Right atrium auricular region (tissue), 2 donors: ENCODE measurements at regions not wholly inside any gene's neighbourhood (a gene's known extent, or its start where the extent isn't known, plus 50 kb on each side); places are given as distances from the start of the nearest gene placed in this dataset.

Source experiments
- DNase-seq: peaks from one replicate; pipeline ENCODE4 v3.0.0-alpha.2; 2019; ENCODE audit warnings: low spot score
- H3K27ac ChIP-seq, 2 donors: fragments of 200-600 bp; sonication (generic); 1 replicate in 1 of 2; 2 replicates in 1 of 2; pipeline ENCODE4 v1.5.1; 2016 to 2019
- H3K27me3 ChIP-seq, 2 donors: fragments of 200-600 bp; sonication (generic); one replicate each; pipeline versions ENCODE4 v1.5.1 to v1.6.0; 2017 to 2019
- H3K36me3 ChIP-seq: fragments of 200-600 bp; sonication (generic); one replicate; pipeline ENCODE4 v1.5.1; 2016
- H3K4me1 ChIP-seq, 2 donors: fragments of 200-600 bp; sonication (generic); one replicate each; pipeline versions ENCODE4 v1.5.1 to v1.6.0; 2017 to 2019
- H3K4me3 ChIP-seq, 2 donors: fragments of 200-600 bp; sonication (generic); 1 replicate in 1 of 2; 2 replicates in 1 of 2; pipeline ENCODE4 v1.5.1; 2017 to 2019; ENCODE audit warnings: mild to moderate bottlenecking in 1 of 2, moderate library complexity in 1 of 2
- H3K9me3 ChIP-seq, 2 donors: fragments of 200-600 bp; sonication (generic); one replicate each; pipeline ENCODE4 v1.5.1; 2019
- TF ChIP-seq, protein P1 (sequence below), 2 donors: fragments of 200-600 bp; sonication (generic); IDR thresholded peaks; one replicate each; pipeline ENCODE4 v1.5.1; 2019; ENCODE audit warnings: antibody characterized with exemption in 2 of 2

DNA sequence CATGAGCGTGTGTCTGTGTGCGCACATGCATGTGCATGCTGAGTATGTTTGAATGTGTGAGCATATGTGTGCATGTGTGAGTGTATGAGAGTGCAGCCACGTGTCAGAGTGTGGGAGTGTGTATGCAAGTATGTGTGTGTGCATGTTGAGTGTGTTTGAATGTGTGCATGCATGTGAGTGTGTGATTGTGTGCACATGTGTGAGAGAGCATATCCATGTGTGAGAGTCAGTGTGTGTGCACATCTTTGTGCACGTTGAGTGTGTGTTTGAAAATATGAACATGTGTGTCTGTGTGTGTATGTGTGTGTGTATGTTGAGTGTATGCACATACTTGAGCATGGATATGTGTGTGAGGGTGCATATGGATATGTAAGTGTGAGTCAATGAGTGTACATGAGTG is 730.8 kb downstream of the VRK1 start:
- DNase-seq, result no peak
- no peaks in the 10 kb centered on the region for H3K36me3 ChIP-seq
- H3K27ac ChIP-seq, result no peak overlapping the region
- H3K9me3 ChIP-seq, result no peaks in the 10 kb centered on the region
- H3K27me3 ChIP-seq, result no peaks in the 10 kb centered on the region
- no peaks in the 10 kb centered on the region for H3K4me1 ChIP-seq
- H3K4me3 ChIP-seq, result no peak overlapping the region
- TF ChIP-seq, protein P1, sequence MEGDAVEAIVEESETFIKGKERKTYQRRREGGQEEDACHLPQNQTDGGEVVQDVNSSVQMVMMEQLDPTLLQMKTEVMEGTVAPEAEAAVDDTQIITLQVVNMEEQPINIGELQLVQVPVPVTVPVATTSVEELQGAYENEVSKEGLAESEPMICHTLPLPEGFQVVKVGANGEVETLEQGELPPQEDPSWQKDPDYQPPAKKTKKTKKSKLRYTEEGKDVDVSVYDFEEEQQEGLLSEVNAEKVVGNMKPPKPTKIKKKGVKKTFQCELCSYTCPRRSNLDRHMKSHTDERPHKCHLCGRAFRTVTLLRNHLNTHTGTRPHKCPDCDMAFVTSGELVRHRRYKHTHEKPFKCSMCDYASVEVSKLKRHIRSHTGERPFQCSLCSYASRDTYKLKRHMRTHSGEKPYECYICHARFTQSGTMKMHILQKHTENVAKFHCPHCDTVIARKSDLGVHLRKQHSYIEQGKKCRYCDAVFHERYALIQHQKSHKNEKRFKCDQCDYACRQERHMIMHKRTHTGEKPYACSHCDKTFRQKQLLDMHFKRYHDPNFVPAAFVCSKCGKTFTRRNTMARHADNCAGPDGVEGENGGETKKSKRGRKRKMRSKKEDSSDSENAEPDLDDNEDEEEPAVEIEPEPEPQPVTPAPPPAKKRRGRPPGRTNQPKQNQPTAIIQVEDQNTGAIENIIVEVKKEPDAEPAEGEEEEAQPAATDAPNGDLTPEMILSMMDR (IDR thresholded peaks at IDR 0.05), result no peak

DNA sequence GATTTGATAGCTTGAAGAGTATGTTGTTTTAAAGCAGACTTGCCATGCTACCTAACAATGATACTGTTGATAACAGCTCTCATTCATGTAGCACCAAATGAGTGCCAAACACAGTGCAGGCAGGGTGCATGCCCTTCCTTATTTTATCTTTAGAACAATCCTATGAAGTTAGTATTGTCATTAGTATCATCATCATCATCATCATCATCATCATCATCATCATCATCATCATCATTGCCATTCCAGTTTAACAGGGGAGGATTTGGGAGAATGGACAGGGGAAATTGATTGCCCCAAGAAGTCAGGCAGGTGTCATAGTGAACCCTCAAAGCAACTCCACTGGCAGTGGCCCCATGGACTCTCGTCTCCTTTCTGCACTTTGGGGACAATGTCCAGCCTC is 734.9 kb downstream of the VRK1 start:
- TF ChIP-seq, protein P1 (IDR thresholded peaks at IDR 0.05), result no peak
- Histone ChIP-seq H3K36me3 (no peaks in the 10 kb centered on the region), H3K4me1 (no peaks in the 10 kb centered on the region), H3K4me3 (no peak overlapping the region), H3K9me3 (no peaks in the 10 kb centered on the region), H3K27ac (no peak overlapping the region), H3K27me3 (no peaks in the 10 kb centered on the region)
- no peak for DNase-seq

DNA sequence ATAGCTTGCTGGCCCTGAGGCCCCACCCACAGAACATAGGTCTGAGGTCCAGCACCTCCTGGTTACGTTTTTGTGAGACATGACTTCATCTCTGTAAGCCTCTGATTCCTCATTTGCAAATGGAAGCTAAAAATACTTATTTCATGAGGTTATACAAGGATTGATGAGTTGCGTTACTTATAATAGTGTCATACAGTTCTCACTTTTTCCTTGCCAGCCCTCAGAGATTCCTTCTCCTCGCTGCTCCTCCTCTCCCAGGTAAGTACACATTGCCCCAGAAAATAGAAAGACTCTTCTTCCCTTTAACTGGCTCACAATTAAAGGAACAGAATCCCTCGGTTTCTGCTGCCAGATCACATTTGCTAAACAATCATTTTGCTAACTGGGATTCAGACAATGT is 739.2 kb downstream of the VRK1 start:
- H3K27ac ChIP-seq, result no peak overlapping the region
- no peaks in the 10 kb centered on the region for H3K9me3 ChIP-seq
- H3K4me1 ChIP-seq, result no peaks in the 10 kb centered on the region
- H3K4me3 ChIP-seq, result no peak overlapping the region
- no peak for DNase-seq
- TF ChIP-seq, protein P1 (IDR thresholded peaks at IDR 0.05), result no peak
- no peaks in the 10 kb centered on the region for H3K36me3 ChIP-seq
- no peaks in the 10 kb centered on the region for H3K27me3 ChIP-seq

DNA sequence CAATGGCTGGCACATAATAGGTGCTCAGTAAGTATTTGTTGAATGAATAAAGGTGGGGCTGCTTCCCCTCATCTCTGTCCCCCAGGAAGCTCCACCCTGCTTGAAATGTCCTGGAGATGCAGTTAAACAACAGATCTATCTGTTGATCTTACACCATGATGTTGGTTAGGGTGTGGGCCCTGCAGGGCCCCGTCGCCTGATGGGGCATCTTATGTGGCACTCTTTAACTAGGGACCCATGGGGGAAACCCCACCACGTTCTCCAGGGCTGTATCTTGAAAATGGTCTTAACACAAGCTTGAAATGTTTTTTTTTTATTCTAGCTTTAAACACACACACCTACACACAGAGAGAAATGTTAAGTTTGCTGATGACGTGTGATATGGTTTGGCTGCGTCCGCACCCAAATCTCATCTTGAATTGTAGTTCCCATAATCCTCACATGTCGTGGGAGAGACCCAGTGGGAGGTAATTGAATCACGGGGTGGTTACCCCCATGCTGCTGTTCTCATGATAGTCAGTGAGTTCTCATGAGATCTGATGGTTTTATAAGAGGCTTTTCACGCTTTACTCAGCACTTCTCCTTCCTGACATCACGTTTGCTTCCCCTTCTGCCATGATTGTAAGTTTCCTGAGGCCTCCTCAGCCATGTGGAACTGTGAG is 741.7 kb downstream of the VRK1 start:
- no peaks in the 10 kb centered on the region for H3K4me1 ChIP-seq
- no peaks in the 10 kb centered on the region for H3K36me3 ChIP-seq
- no peaks in the 10 kb centered on the region for H3K27me3 ChIP-seq
- TF ChIP-seq, protein P1 (IDR thresholded peaks at IDR 0.05), result no peak
- no peak overlapping the region for H3K27ac ChIP-seq
- no peak overlapping the region for H3K4me3 ChIP-seq
- no peaks in the 10 kb centered on the region for H3K9me3 ChIP-seq
- DNase-seq, result no peak

DNA sequence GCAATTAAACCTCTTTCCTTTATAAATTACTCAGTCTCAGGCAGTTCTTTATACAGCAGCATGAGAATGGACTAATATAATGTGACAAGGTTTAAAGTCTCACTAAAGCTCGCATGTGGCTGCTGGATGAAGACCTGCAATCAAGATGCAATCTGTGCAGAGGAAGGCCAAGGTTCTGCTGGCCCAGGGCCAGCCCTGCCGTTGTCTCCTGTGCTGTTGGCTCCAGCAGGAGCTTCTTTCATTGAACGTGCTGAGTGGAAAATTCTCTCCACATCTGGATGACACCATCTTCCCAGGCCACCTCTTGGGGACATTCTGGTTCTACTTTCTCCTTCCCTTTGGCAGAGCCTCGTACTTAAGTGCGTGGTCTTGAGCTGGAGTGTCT is 742.2 kb downstream of the VRK1 start:
- no peak for DNase-seq
- Histone ChIP-seq H3K27me3 (no peaks in the 10 kb centered on the region), H3K36me3 (no peaks in the 10 kb centered on the region), H3K4me1 (no peaks in the 10 kb centered on the region), H3K9me3 (no peaks in the 10 kb centered on the region), H3K27ac (no peak overlapping the region), H3K4me3 (no peak overlapping the region)
- TF ChIP-seq, protein P1 (IDR thresholded peaks at IDR 0.05), result no peak

DNA sequence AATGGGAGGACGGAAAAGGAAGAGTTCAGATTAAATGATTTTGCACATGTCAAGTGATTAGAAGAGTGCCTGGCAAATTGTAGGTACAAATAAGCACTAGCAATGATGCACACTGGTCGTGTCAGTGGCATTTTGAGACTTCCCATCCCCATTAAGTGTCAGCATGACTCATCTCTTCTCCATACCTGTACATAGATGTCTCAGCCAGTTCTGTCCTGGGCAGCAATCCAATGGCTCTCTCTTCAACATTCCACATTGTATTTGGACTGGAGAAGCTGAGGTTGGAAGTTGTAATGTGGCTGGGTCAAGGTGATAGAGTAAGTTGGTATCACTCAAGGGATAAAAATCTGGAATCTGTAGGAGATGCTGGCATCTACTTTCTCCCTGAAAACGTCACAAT is 742.7 kb downstream of the VRK1 start:
- Histone ChIP-seq H3K4me3 (no peak overlapping the region), H3K27me3 (no peaks in the 10 kb centered on the region)
- TF ChIP-seq, protein P1 (IDR thresholded peaks at IDR 0.05), result no peak

More for the DNA sequence above, 742.7 kb downstream of the VRK1 start:
- DNase-seq, result no peak
- Histone ChIP-seq H3K36me3 (no peaks in the 10 kb centered on the region), H3K27ac (no peak overlapping the region), H3K4me1 (no peaks in the 10 kb centered on the region), H3K9me3 (no peaks in the 10 kb centered on the region)
